H9 (cell line): ENCODE measurements at regions not wholly inside any gene's neighbourhood (a gene's known extent, or its start where the extent isn't known, plus 50 kb on each side); places are given as distances from the start of the nearest gene placed in this dataset.
A peak's percentile ranks its signal among the peaks of the same experiment; 100 is the strongest.

ENCODE experiments used
- DNase-seq: peaks from one replicate; pipeline ENCODE4 v3.0.0-alpha.2; 2017
- H2AFZ ChIP-seq: one replicate; pipeline ENCODE4 v1.6.1; 2013; ENCODE audit warnings: mild to moderate bottlenecking, low read length, control low read depth, moderate library complexity
- H2AK5ac ChIP-seq: 2 replicates; pipeline ENCODE4 v1.6.1; 2013; ENCODE audit warnings: low read length, control low read depth, mixed read lengths; ENCODE audit not compliant: insufficient read length
- H2BK120ac ChIP-seq: one replicate; pipeline ENCODE4 v1.6.1; 2013; ENCODE audit warnings: low read depth, mild to moderate bottlenecking, low read length, control low read depth, inconsistent platforms; ENCODE audit not compliant: poor library complexity, severe bottlenecking
- H2BK12ac ChIP-seq: 2 replicates; pipeline ENCODE4 v1.6.1; 2013; ENCODE audit warnings: low read length, control low read depth, mixed read lengths, low read depth; ENCODE audit not compliant: insufficient read length
- H2BK15ac ChIP-seq: 2 replicates; pipeline ENCODE4 v1.6.1; 2013; ENCODE audit warnings: low read depth, low read length, control low read depth
- H2BK20ac ChIP-seq: one replicate; pipeline ENCODE4 v1.6.1; 2013; ENCODE audit warnings: low read depth, mild to moderate bottlenecking, low read length, control low read depth, inconsistent platforms; ENCODE audit not compliant: poor library complexity, severe bottlenecking
- H2BK5ac ChIP-seq: 2 replicates; pipeline ENCODE4 v1.6.1; 2013; ENCODE audit warnings: low read length, control low read depth, mixed read lengths; ENCODE audit not compliant: insufficient read length
- H3K14ac ChIP-seq: 2 replicates; pipeline ENCODE4 v1.6.1; 2013; ENCODE audit warnings: low read length, control low read depth; ENCODE audit not compliant: insufficient read depth
- H3K18ac ChIP-seq: 2 replicates; pipeline ENCODE4 v1.6.1; 2013; ENCODE audit warnings: low read depth, mild to moderate bottlenecking, mixed read lengths, low read length, control low read depth; ENCODE audit not compliant: insufficient read length
- H3K23ac ChIP-seq: 2 replicates; pipeline ENCODE4 v1.6.1; 2013; ENCODE audit warnings: low read length, control low read depth, mixed read lengths, low read depth; ENCODE audit not compliant: insufficient read length
- H3K23me2 ChIP-seq: 2 replicates; pipeline ENCODE4 v1.6.1; 2013; ENCODE audit warnings: low read depth, mild to moderate bottlenecking, mixed read lengths, low read length, control low read depth; ENCODE audit not compliant: insufficient read length, poor library complexity, severe bottlenecking
- H3K27ac ChIP-seq: 2 replicates; pipeline ENCODE4 v1.5.1; 2013; ENCODE audit warnings: low read length, control low read depth, mixed read lengths, low read depth; ENCODE audit not compliant: insufficient read length
- H3K27me3 ChIP-seq: 2 replicates; pipeline ENCODE4 v1.6.1; 2013; ENCODE audit warnings: low read length, control low read depth, inconsistent platforms; ENCODE audit not compliant: insufficient read depth
- H3K4ac ChIP-seq: 2 replicates; pipeline ENCODE4 v1.6.1; 2013; ENCODE audit warnings: low read depth, mild to moderate bottlenecking, control low read depth, inconsistent platforms, low read length, moderate library complexity
- H3K4me1 ChIP-seq: 2 replicates; pipeline ENCODE4 v1.6.1; 2013; ENCODE audit warnings: low read length, control low read depth, inconsistent platforms; ENCODE audit not compliant: insufficient read depth
- H3K4me2 ChIP-seq: 2 replicates; pipeline ENCODE4 v1.6.1; 2013; ENCODE audit warnings: low read length, control low read depth, mixed read lengths; ENCODE audit not compliant: insufficient read length, insufficient read depth
- H3K56ac ChIP-seq: 2 replicates; pipeline ENCODE4 v1.6.1; 2013; ENCODE audit warnings: low read depth, mild to moderate bottlenecking, mixed read lengths, low read length, control low read depth; ENCODE audit not compliant: insufficient read length
- H3K79me1 ChIP-seq: 2 replicates; pipeline ENCODE4 v1.6.1; 2013; ENCODE audit warnings: low read depth, mild to moderate bottlenecking, moderate library complexity, low read length, control low read depth, inconsistent platforms; ENCODE audit not compliant: insufficient read depth, poor library complexity, severe bottlenecking
- H3K79me2 ChIP-seq: 2 replicates; pipeline ENCODE4 v1.6.1; 2013; ENCODE audit warnings: low read length, control low read depth, inconsistent platforms; ENCODE audit not compliant: insufficient read depth
- H3K9ac ChIP-seq: 2 replicates; pipeline ENCODE4 v1.6.1; 2013; ENCODE audit warnings: low read length, control low read depth, mixed read lengths; ENCODE audit not compliant: insufficient read length; ENCODE audit errors: extremely low read depth
- H3K9me3 ChIP-seq: one replicate; pipeline ENCODE4 v1.6.1; 2013; ENCODE audit warnings: low read depth, low read length, inconsistent platforms; ENCODE audit not compliant: control insufficient read depth
- H3T11ph ChIP-seq: one replicate; pipeline ENCODE4 v1.6.1; 2013; ENCODE audit warnings: mild to moderate bottlenecking, low read length, control low read depth, inconsistent platforms
- H4K20me1 ChIP-seq: one replicate; pipeline ENCODE4 v1.6.1; 2013; ENCODE audit not compliant: control insufficient read depth, insufficient read length, insufficient read depth
- H4K5ac ChIP-seq: 2 replicates; pipeline ENCODE4 v1.6.1; 2013; ENCODE audit warnings: low read depth, mild to moderate bottlenecking, mixed read lengths, low read length, control low read depth; ENCODE audit not compliant: insufficient read length
- H4K8ac ChIP-seq: replicated peaks from 2 replicates; pipeline ENCODE4 v1.6.1; 2013; ENCODE audit warnings: low read length, control low read depth, mixed read lengths, low read depth; ENCODE audit not compliant: insufficient read length
- H4K91ac ChIP-seq: 2 replicates; pipeline ENCODE4 v1.6.1; 2013; ENCODE audit warnings: low read depth, mild to moderate bottlenecking, moderate library complexity, mixed read lengths, low read length, control low read depth; ENCODE audit not compliant: insufficient read length
- H3K27ac Mint-ChIP-seq, 3 experiments: 2 replicates in 2 of 3; 3 replicates in 1 of 3; pipeline ENCODE4 v1.8.0; 2020 to 2021; ENCODE audit warnings: mixed read lengths in 3 of 3, mild to moderate bottlenecking in 1 of 3, moderate library complexity in 1 of 3
- H3K27me3 Mint-ChIP-seq: 2 replicates; pipeline ENCODE4 v1.8.0; 2021; ENCODE audit warnings: low read depth, mild to moderate bottlenecking, moderate library complexity, mixed read lengths
- H3K36me3 Mint-ChIP-seq, 3 experiments: 2 replicates in 2 of 3; 3 replicates in 1 of 3; pipeline ENCODE4 v1.8.0; 2020 to 2021; ENCODE audit warnings: low read depth in 3 of 3, mixed read lengths in 3 of 3; ENCODE audit not compliant: insufficient read depth in 1 of 3
- H3K4me1 Mint-ChIP-seq, 2 experiments: 2 replicates each; pipeline ENCODE4 v1.8.0; 2020; ENCODE audit warnings: mixed read lengths in 2 of 2
- H3K4me3 Mint-ChIP-seq, 2 experiments: 2 replicates in 1 of 2; 3 replicates in 1 of 2; pipeline ENCODE4 v1.8.0; 2020 to 2021; ENCODE audit warnings: mild to moderate bottlenecking in 2 of 2, mixed read lengths in 2 of 2, moderate library complexity in 1 of 2
- H3K9me3 Mint-ChIP-seq, 2 experiments: 2 replicates in 1 of 2; 3 replicates in 1 of 2; pipeline ENCODE4 v1.8.0; 2020; ENCODE audit warnings: mild to moderate bottlenecking in 2 of 2, mixed read lengths in 2 of 2, moderate library complexity in 1 of 2
- CTCF ChIP-seq: fragments of 200-600 bp; sonication (generic); conservative IDR thresholded peaks from 3 replicates; pipeline ENCODE4 v1.8.0; 2021; ENCODE audit warnings: antibody characterized with exemption, mild to moderate bottlenecking
- WGBS: extraction: QIAGEN DNeasy Blood & Tissue Kit; methylation state at CpG from one replicate; pipeline ENCODE4 v1.1.7; 2013; ENCODE audit warnings: missing lambda C conversion rate, low lambda C conversion rate, mixed read lengths; ENCODE audit not compliant: insufficient read length; ENCODE audit errors: extremely low coverage; 5-methylcytosine and 5-hydroxymethylcytosine counted together

GRCh38 chr2:122514451-122514996, 759.1 kb downstream of the TSN start:
- Histone ChIP-seq H2BK20ac (no peak overlapping the region), H4K5ac (no peak overlapping the region), H3K18ac (no peak overlapping the region), H3K9me3 (no peaks in the 10 kb centered on the region), H3K79me1 (no peaks in the 10 kb centered on the region), H3K9ac (no peak overlapping the region), H2AFZ (no peak overlapping the region), H3K79me2 (no peaks in the 10 kb centered on the region), H3K14ac (no peak overlapping the region), H3K4me1 (peaks cover 17% of the 10 kb centered on the region), H2BK15ac (no peak overlapping the region), H4K8ac (no peak overlapping the region), H2BK5ac (no peak overlapping the region), H2BK12ac (no peak overlapping the region), H3K56ac (no peak overlapping the region), H3K27me3 (no peaks in the 10 kb centered on the region), H3K4ac (no peak overlapping the region), H3K23ac (no peak overlapping the region), H3K23me2 (peaks cover 3% of the 10 kb centered on the region), H3T11ph (no peak overlapping the region), H4K20me1 (no peaks in the 10 kb centered on the region), H3K4me2 (no peak overlapping the region), H2AK5ac (no peak overlapping the region), H4K91ac (no peak overlapping the region), H2BK120ac (no peak overlapping the region), H3K27ac (no peak overlapping the region)
- Mint-ChIP-seq H3K4me3 (no peak overlapping the region), H3K27ac (peak overlapping the region in 2 of 3 experiments; percentile 5 to 99; a peak in 2 of 7 replicates), H3K36me3 (peaks cover 5 to 19% (median 10%) of the 10 kb centered on the region in 3 experiments; a peak in 6 of 7 replicates), H3K9me3 (peaks cover 4 to 5% of the 10 kb centered on the region in 2 experiments), H3K27me3 (no peaks in the 10 kb centered on the region), H3K4me1 (peaks cover 53 to 60% of the 10 kb centered on the region in 2 experiments)
- no CpG with 5 or more reads among the region's 7 CpGs for WGBS
- TF ChIP-seq CTCF: no peak; the same call in 2 of the 3 replicates
- no peak for DNase-seq
